RWPE1 (cell line): ENCODE measurements at regions not wholly inside any gene's neighbourhood (a gene's known extent, or its start where the extent isn't known, plus 50 kb on each side); places are given as distances from the start of the nearest gene placed in this dataset.

Experiments
- CTCF ChIA-PET: fragments of 350-600 bp; sonication (Branson Sonifier 250); formaldehyde crosslinking; extraction: SDS; loops from one replicate; lab custom pipeline; 2021; lab: Yijun Ruan, JAX
- POLR2A ChIA-PET: fragments of 400-600 bp; formaldehyde crosslinking; extraction: SDS; loops from one replicate; lab custom pipeline; 2020; ENCODE audit warnings: antibody characterized with exemption; ENCODE audit not compliant: low non-redundant PET; lab: Yijun Ruan, JAX
- DNase-seq: peaks from one replicate; pipeline ENCODE4 v3.0.0; 2012; ENCODE audit warnings: low spot score
- H3K27ac ChIP-seq: fragments of 450-650 bp; 2 replicates; pipeline ENCODE4 v1.5.1; 2017
- TF ChIP-seq, protein P1 (sequence below): fragments of 450-650 bp; conservative IDR thresholded peaks from 2 replicates; pipeline ENCODE4 v1.5.1; 2017; ENCODE audit warnings: low read depth, mild to moderate bottlenecking

DNA sequence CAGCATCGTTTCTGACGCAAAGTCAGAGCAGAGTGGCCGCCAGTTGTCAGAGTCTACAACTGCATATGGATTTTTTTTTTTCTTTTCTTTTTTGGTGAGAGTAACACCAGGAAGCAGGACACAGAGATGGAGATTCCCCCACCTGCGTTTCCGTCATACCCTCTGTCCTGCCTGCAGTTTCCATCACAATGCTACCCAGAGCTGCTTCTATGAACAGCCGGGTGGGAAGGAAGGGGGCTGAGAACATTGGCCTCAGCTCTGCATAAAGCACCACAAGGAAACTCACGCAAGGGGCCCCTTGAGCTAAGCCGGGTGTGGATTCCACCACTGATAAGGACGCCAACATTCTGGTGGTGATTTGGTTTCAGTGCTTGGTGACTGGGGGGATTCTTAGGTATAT lies 183.5 kb upstream of the AFDN start:
- CTCF ChIA-PET, result no interaction called here
- POLR2A ChIA-PET, result no interaction called here
- H3K27ac ChIP-seq, result no peak overlapping the region
- DNase-seq, result no peak
- TF ChIP-seq, protein P1, sequence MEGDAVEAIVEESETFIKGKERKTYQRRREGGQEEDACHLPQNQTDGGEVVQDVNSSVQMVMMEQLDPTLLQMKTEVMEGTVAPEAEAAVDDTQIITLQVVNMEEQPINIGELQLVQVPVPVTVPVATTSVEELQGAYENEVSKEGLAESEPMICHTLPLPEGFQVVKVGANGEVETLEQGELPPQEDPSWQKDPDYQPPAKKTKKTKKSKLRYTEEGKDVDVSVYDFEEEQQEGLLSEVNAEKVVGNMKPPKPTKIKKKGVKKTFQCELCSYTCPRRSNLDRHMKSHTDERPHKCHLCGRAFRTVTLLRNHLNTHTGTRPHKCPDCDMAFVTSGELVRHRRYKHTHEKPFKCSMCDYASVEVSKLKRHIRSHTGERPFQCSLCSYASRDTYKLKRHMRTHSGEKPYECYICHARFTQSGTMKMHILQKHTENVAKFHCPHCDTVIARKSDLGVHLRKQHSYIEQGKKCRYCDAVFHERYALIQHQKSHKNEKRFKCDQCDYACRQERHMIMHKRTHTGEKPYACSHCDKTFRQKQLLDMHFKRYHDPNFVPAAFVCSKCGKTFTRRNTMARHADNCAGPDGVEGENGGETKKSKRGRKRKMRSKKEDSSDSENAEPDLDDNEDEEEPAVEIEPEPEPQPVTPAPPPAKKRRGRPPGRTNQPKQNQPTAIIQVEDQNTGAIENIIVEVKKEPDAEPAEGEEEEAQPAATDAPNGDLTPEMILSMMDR, result no peak

DNA sequence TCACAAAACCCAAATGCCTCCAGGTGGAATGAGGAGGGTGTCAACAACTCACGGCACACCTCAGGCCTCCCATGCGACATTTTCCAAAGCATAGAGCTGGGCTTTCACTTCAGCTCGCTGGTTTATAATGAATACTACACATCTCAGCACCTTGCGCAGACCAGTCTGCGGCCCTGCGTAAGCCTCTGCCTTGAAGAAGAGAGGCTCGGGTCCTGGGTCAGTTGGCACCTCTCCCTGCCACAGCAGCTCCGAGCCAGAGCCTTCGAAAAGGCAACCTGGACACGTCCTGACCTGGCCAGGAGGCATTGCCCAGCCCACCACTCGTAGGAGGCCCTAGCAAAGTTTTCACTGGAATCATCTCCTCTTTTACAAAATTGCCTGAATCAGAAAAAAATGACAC lies 183.0 kb upstream of the AFDN start:
- ChIA-PET CTCF (no interaction called here), POLR2A (no interaction called here)
- TF ChIP-seq, protein P1, result no peak
- DNase-seq, result no peak
- H3K27ac ChIP-seq, result no peak overlapping the region

DNA sequence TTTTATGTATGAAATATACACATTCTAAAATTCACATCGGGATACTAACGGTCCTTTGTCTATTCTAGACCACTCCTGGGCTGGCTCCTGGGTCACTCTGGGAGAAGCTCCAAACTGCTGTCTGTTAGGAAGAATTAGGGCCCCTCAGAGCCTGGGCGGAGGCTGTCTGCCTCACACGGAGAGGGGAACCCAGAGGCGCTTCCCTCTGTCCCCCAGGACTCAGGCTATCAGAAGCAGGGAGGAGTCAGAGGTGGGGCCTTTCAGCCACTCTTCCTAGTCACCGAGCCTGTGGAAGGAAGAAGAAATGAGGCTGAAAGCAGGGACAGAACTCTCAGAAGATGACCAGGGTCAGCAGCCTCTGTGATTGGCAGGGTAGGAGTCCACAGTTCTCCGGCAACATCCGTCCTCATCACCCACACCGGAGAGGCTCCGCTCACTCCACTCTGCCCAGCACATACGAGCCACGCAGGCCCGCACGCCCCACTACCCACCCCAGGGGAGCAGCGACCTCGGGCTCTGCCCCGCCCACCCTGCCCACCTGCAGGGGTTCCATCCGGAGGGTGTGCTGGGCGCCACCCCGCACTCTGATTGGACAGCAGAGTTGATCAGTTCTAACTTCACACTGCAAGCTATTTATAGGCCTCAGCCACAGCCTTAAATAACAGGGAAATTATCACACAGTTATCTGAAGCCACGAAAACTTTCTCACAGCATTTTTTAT lies 182.1 kb upstream of the AFDN start:
- POLR2A ChIA-PET, result no interaction called here
- TF ChIP-seq, protein P1, result no peak
- no peak overlapping the region for H3K27ac ChIP-seq
- DNase-seq, result no peak
- CTCF ChIA-PET, result no interaction called here

DNA sequence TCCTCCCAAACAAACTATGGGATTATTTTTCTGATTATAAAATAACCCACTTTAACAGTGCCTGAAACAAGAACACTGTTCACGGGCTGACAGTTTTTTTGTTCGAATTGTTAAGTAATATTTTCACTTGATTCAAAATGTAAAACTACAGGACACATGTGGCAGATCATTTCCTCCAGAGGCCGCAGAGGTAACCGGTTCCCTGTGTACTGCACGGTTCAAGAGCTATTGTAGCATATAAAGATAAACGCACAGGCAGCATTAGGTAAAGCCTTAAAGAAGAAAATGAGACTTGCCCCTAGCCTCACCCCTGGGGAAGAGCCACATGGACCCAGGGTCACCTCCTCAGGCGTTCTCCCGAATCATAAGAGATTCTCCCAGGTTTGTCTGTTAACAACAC lies 181.3 kb upstream of the AFDN start:
- TF ChIP-seq, protein P1, result no peak
- no peak overlapping the region for H3K27ac ChIP-seq
- CTCF ChIA-PET, result no interaction called here
- POLR2A ChIA-PET, result no interaction called here
- DNase-seq, result no peak

DNA sequence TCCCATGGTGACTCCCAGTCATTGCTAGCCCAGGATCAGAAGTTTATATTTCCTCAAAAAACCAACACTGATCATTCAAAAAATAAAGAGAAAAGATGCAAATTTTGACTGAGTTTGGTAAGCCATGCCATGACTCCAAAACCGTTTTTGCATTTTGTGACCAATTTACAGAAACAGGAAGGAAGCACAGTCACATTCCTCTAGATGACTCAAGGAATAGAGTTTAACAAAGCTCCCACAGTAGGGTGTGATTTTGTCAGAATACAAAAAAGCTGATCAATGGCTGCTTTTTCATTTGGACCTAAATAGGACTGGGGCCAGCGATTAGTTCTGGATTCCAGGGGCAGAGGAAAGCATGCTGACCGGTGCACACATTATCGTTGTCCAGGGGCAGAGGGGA lies 179.4 kb upstream of the AFDN start:
- TF ChIP-seq, protein P1, result no peak
- ChIA-PET POLR2A (no interaction called here), CTCF (no interaction called here)
- H3K27ac ChIP-seq, result no peak overlapping the region
- peak; percentile 13 for DNase-seq

DNA sequence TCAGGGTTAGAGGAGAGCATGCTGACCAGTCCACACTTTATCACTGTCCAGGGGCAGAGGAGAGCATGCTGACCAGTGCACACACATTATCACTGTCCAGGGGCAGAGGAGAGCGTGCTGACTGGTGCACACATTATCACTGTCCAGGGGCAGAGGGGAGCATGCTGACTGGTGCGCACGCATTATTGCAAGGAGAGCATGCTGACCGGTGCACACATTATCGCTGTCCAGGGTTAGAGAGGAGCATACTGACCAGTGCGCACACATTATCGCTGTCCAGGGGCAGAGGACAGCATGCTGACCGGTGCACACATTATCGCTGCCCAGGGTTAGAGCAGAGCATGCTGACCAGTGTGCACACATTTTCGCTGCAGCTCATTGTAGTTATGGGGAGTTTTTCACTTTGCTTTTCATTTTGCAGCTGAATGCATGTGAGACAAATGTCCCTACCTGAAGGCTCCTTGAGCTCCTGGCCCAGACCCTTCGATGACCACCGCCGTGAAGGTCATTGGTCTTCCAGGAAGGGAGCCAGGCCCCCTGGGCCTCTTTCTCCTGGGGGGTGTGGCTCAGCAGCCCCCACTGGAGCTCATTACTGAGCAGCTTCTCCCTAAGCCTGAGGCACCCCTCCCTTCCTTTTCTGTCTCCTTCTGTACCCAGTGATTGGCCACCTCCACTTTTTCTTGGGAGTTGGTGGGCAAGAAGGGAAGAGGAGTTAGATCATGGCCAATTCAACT lies 178.8 kb upstream of the AFDN start:
- POLR2A ChIA-PET, result no interaction called here

More for the DNA sequence above, 178.8 kb upstream of the AFDN start:
- CTCF ChIA-PET, result no interaction called here
- DNase-seq, result no peak
- TF ChIP-seq, protein P1, result no peak
- H3K27ac ChIP-seq, result no peak overlapping the region
